AG04449 (cell line): ENCODE measurements at regions not wholly inside any gene's neighbourhood (a gene's known extent, or its start where the extent isn't known, plus 50 kb on each side); places are given as distances from the start of the nearest gene placed in this dataset.

Experiments used
- CTCF ChIA-PET: fragments of 350-600 bp; formaldehyde crosslinking; extraction: SDS; loops from one replicate; lab custom pipeline; 2021; ENCODE audit warnings: antibody characterized with exemption; lab: Yijun Ruan, JAX
- POLR2A ChIA-PET: fragments of 400-600, 350-600 bp; formaldehyde crosslinking; extraction: SDS; loops from one replicate; lab custom pipeline; 2020; ENCODE audit warnings: antibody characterized with exemption, inconsistent platforms; lab: Yijun Ruan, JAX
- DNase-seq: peaks from one replicate; pipeline ENCODE4 v3.0.0-alpha.2; 2010; ENCODE audit warnings: low read depth, low spot score
- H3K4me3 ChIP-seq: 2 replicates; pipeline ENCODE4 v1.5.1; 2011; ENCODE audit warnings: low read depth, mild to moderate bottlenecking, control low read depth, low read length
- CTCF ChIP-seq: IDR thresholded peaks from one replicate; pipeline ENCODE4 v1.5.1; 2011; ENCODE audit warnings: mild to moderate bottlenecking, moderate library complexity, low read length, control low read depth, inconsistent platforms; ENCODE audit not compliant: insufficient read depth; ENCODE audit errors: missing control alignments

GRCh38 chr11:105448703-105449079 lies 161.2 kb upstream of the GRIA4 start:
- TF ChIP-seq CTCF: no peak

GRCh38 chr11:105447936-105448702 lies 161.8 kb upstream of the GRIA4 start:
- ChIA-PET POLR2A (no interaction called here), CTCF (no interaction called here)
- H3K4me3 ChIP-seq: no peak overlapping the region
- TF ChIP-seq CTCF: no peak
- DNase-seq: no peak

More at GRCh38 chr11:105448703-105449079, 161.2 kb upstream of the GRIA4 start:
- ChIA-PET POLR2A (no interaction called here), CTCF (no interaction called here)
- DNase-seq: no peak
- no peak overlapping the region for H3K4me3 ChIP-seq

GRCh38 chr11:105443623-105444022 lies 166.2 kb upstream of the GRIA4 start:
- TF ChIP-seq CTCF: no peak
- ChIA-PET CTCF (no interaction called here), POLR2A (no interaction called here)
- H3K4me3 ChIP-seq: no peak overlapping the region
- DNase-seq: no peak

GRCh38 chr11:105432241-105432995 lies 177.5 kb upstream of the GRIA4 start:
- POLR2A ChIA-PET: no interaction called here
- no peak overlapping the region for H3K4me3 ChIP-seq
- no peak for DNase-seq
- CTCF ChIA-PET: no interaction called here
- no peak for TF ChIP-seq CTCF

GRCh38 chr11:105429096-105429910 lies 180.6 kb upstream of the GRIA4 start:
- H3K4me3 ChIP-seq: no peak overlapping the region
- CTCF ChIA-PET: no interaction called here

More at GRCh38 chr11:105429096-105429910, 180.6 kb upstream of the GRIA4 start:
- DNase-seq: no peak
- POLR2A ChIA-PET: no interaction called here
- no peak for TF ChIP-seq CTCF
